WERI-Rb-1 (cell line): ENCODE measurements at regions not wholly inside any gene's neighbourhood (a gene's known extent, or its start where the extent isn't known, plus 50 kb on each side); places are given as distances from the start of the nearest gene placed in this dataset.
A peak's percentile ranks its signal among the peaks of the same experiment; 100 is the strongest.
"Not testable (repeated sequence)": the region's sequence is repeated elsewhere in the genome, so short reads cannot be mapped to it uniquely, and the experiment has no call there.

Experiments
- DNase-seq: peaks from one replicate; pipeline ENCODE4 v3.0.0-alpha.2; 2020
- H3K27ac ChIP-seq: fragments of 250-450 bp; sonication (Bioruptor Pico); 2 replicates; pipeline ENCODE4 v1.5.1; 2020; ENCODE audit warnings: mild to moderate bottlenecking, moderate library complexity
- H3K27me3 ChIP-seq: fragments of 250-450 bp; sonication (Bioruptor Pico); 2 replicates; pipeline ENCODE4 v1.5.1; 2021; ENCODE audit warnings: mild to moderate bottlenecking, low read depth, moderate library complexity; ENCODE audit not compliant: insufficient read depth, severe bottlenecking
- H3K36me3 ChIP-seq: fragments of 250-450 bp; sonication (Bioruptor Pico); 2 replicates; pipeline ENCODE4 v1.5.1; 2020; ENCODE audit warnings: mild to moderate bottlenecking, moderate library complexity
- H3K4me3 ChIP-seq: 2 replicates; pipeline ENCODE4 v1.5.1; 2011; ENCODE audit warnings: low read depth, mild to moderate bottlenecking, control low read depth, low read length
- H3K9me3 ChIP-seq: fragments of 250-450 bp; sonication (Bioruptor Pico); 2 replicates; pipeline ENCODE4 v1.5.1; 2021; ENCODE audit warnings: mild to moderate bottlenecking, moderate library complexity; ENCODE audit not compliant: severe bottlenecking
- CTCF ChIP-seq: IDR thresholded peaks from 2 replicates; pipeline ENCODE4 v1.5.1; 2011; ENCODE audit warnings: low read depth, mild to moderate bottlenecking, control low read depth, inconsistent platforms, low read length

GRCh38 chr22:22989856-22990255 is 80.5 kb upstream of the GNAZ start:
- Histone ChIP-seq H3K4me3 (no peak overlapping the region), H3K36me3 (no peaks in the 10 kb centered on the region), H3K9me3 (no peaks in the 10 kb centered on the region), H3K27me3 (no peaks in the 10 kb centered on the region), H3K27ac (no peak overlapping the region)
- DNase-seq: no peak
- TF ChIP-seq CTCF: no peak

GRCh38 chr22:22990711-22991505 is 79.4 kb upstream of the GNAZ start:
- H3K4me3 ChIP-seq, H3K27ac ChIP-seq, H3K36me3 ChIP-seq, DNase-seq, H3K27me3 ChIP-seq, H3K9me3 ChIP-seq: not testable (repeated sequence)

- peaks cover 11% of the 10 kb centered on the region for H3K9me3 ChIP-seq
- DNase-seq: no peak
- H3K36me3 ChIP-seq: no peaks in the 10 kb centered on the region
- H3K4me3 ChIP-seq: no peak overlapping the region
- no peak for TF ChIP-seq CTCF
- H3K27me3 ChIP-seq: no peaks in the 10 kb centered on the region
- H3K27ac ChIP-seq: no peak overlapping the region
Observed at GRCh38 chr22:22992474-22992873, 77.8 kb upstream of the GNAZ start.

GRCh38 chr22:22993184-22993583 is 77.1 kb upstream of the GNAZ start:
- H3K27ac ChIP-seq: no peak overlapping the region
- no peaks in the 10 kb centered on the region for H3K27me3 ChIP-seq
- peaks cover 16% of the 10 kb centered on the region for H3K9me3 ChIP-seq
- H3K36me3 ChIP-seq: no peaks in the 10 kb centered on the region
- no peak overlapping the region for H3K4me3 ChIP-seq
- DNase-seq: peak; percentile 20
- TF ChIP-seq CTCF: no peak

- DNase-seq: no peak
- H3K9me3 ChIP-seq: peaks cover 19% of the 10 kb centered on the region
- TF ChIP-seq CTCF: no peak
- H3K27me3 ChIP-seq: no peaks in the 10 kb centered on the region
- no peak overlapping the region for H3K4me3 ChIP-seq
- H3K27ac ChIP-seq: no peak overlapping the region
- no peaks in the 10 kb centered on the region for H3K36me3 ChIP-seq
Observed at GRCh38 chr22:22995166-22995565, 75.2 kb upstream of the GNAZ start.

GRCh38 chr22:22996511-22997261 is 73.6 kb upstream of the GNAZ start:
- Histone ChIP-seq H3K36me3 (no peaks in the 10 kb centered on the region), H3K9me3 (peaks cover 22% of the 10 kb centered on the region), H3K4me3 (no peak overlapping the region), H3K27ac (no peak overlapping the region), H3K27me3 (no peaks in the 10 kb centered on the region)
- no peak for DNase-seq
- TF ChIP-seq CTCF: no peak
